ENCODE measurements at regions not wholly inside any gene's neighbourhood (a gene's known extent, or its start where the extent isn't known, plus 50 kb on each side); places are given as distances from the start of the nearest gene placed in this dataset.

- no peak for TF ChIP-seq NFXL1 (IDR thresholded peaks at IDR 0.05; ENCODE audit: borderline replicate concordance)
Measured at GRCh38 chr2:35163948-35164347, 1191.6 kb upstream of the CRIM1 start (continued).

GRCh38 chr2:35160871-35161270 is 1194.7 kb upstream of the CRIM1 start:
- BruUV-seq (replicated peaks): no TSS peak
- no peak for FAIRE-seq
- RAD21 ChIA-PET (ENCODE audit: unreplicated experiment): no interaction called here

More at GRCh38 chr2:35160871-35161270, 1194.7 kb upstream of the CRIM1 start:
- intact Hi-C loops (cut with micrococcal nuclease; ENCODE audit: unreplicated experiment) (no loop called here), in situ Hi-C loops (cut with MboI) (no loop called here)
- DNase-seq (ENCODE audit: low read depth, low spot score): no peak
- Histone ChIP-seq H3K4me1 (ENCODE audit: control insufficient read depth, insufficient read depth, low read length) (no peaks in the 10 kb centered on the region), H3K4me3 (no peak overlapping the region), H2AFZ (ENCODE audit: control insufficient read depth, low read depth, low read length) (no peak overlapping the region), H3K9me3 (replicated peaks; ENCODE audit: control insufficient read depth, insufficient read depth, low read length) (no peaks in the 10 kb centered on the region), H3K36me3 (ENCODE audit: control insufficient read depth in 2 of 2, insufficient read depth in 2 of 2, low read length in 1 of 2) (no peaks in the 10 kb centered on the region), H4K20me1 (ENCODE audit: control insufficient read depth, insufficient read depth) (no peaks in the 10 kb centered on the region), H3K27me3 (replicated peaks in 1 of 2; ENCODE audit: control insufficient read depth in 2 of 2, insufficient read depth in 2 of 2, low read length in 1 of 2) (no peaks in the 10 kb centered on the region), H3K79me2 (ENCODE audit: control insufficient read depth, insufficient read depth, low read length) (no peaks in the 10 kb centered on the region), H3K27ac (ENCODE audit: control insufficient read depth, insufficient read depth) (no peak overlapping the region), H3K4me2 (ENCODE audit: control insufficient read depth, insufficient read depth) (no peak overlapping the region), H3K9ac (ENCODE audit: control insufficient read depth, insufficient read depth, low read length) (no peak overlapping the region)
- ATAC-seq: no peak
- CTCF ChIA-PET: no interaction called here
- SMC1A ChIA-PET (ENCODE audit: uncharacterized antibody, unreplicated experiment): no interaction called here
- 2% methylated on average over 4 of the region's 4 CpGs for WGBS (ENCODE audit: insufficient coverage, insufficient replicate concordance, low lambda C conversion rate, missing lambda C conversion rate)
- TF ChIP-seq ZNF217 (IDR thresholded peaks at IDR 0.05): no peak
- TF ChIP-seq PML (IDR thresholded peaks at IDR 0.05; ENCODE audit: low read length): no peak
- no peak for TF ChIP-seq RAD51 (IDR thresholded peaks at IDR 0.05)
- no peak for TF ChIP-seq E2F8 (IDR thresholded peaks at IDR 0.05; ENCODE audit: low read depth, partially characterized antibody)
- POLR2A ChIA-PET: no interaction called here

Measured in GM12878 (cell line).